Stimulated activated naive CD4-positive, alpha-beta T cell (primary cell): ENCODE measurements at regions not wholly inside any gene's neighbourhood (a gene's known extent, or its start where the extent isn't known, plus 50 kb on each side); places are given as distances from the start of the nearest gene placed in this dataset.
"Not testable (repeated sequence)": the region's sequence is repeated elsewhere in the genome, so short reads cannot be mapped to it uniquely, and the experiment has no call there.

Source experiments
- DNase-seq, 6 experiments: peaks; one replicate each; lab custom pipeline; 2025; lab: John Stamatoyannopoulos, UW

DNA sequence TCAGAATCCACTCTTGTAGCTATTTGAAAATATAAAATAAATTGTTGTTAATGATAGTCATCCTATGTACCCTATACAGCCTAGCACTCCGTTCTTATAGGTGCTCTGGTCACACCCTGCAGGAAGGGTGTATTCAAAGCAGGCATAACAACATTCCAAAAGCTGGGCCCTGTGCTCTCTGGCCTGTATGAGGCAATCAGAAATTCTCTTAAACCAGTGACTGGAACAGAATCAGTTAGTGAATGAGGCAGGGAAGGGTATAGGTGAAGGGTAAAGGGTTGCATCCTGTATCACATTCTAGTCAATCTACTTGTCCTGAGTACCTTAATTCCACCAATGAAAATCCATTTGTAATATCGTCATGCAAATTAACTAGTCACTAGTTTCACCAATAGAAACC, 154.5 kb upstream of the ZNF217 start:
- DNase-seq: no peak

DNA sequence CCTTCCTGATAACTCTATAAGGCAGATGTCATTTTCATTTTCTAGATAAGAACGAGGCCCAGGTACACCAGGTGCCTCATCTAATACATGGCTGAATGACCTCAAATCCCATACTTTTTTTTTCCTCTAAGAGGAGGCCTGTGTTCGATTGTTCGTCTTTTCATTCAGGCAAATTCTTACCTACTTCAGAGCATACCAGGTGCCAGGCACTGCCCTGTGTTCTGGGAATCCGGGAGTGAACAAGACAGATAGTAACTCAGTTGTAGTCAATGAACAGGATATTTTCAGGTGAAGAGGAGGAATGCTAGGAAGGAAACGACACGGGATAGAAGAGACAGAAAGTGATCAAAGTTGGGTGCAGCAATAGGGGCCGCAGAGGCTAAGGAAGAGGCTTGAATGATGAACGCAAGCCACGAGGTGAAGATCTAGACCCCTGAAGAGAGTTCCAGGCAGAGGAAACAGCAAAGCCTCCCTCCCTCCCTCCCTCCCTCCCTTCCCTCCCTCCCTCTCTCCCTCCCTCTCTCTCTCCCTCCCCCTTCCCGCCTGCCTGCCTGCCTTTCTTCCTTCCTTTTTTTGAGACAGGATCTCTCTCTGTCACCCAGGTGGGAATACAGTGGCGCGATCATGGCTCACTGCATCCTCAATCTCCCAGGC, 150.1 kb upstream of the ZNF217 start:
- no peak for DNase-seq

DNA sequence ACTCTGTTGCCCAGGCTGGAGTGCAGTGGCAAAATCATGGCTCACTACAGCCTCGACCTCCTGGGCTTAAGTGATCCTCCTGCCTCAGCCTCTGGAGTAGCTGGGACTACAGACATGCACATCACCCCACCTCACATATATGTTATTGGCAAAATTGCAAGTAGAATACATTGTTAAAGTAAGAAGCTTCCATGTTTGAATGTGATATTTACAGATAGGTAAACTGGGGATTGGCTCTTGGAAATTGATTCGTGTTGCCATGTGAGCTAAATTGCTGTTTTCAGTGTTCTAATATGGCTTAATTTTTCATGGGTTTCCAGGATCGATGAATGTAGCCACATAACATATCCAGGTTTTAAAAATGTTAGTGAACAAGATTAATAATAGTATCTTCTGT, 149.0 kb upstream of the ZNF217 start:
- no peak for DNase-seq

DNA sequence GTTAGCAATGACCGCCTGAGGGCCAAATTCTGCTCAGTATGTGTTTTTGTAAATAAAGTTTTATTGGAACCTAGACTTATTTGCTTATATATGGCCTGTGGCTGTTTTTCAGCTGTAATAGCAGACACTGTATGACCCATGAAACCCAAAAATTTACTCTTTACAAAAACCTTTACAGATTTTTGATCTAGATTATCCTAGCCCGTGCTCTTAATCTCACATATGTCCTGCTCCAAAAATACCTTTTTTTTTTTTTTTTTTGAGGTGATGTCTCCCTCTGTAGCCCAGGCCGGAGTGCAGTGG, 148.0 kb upstream of the ZNF217 start:
- DNase-seq: no peak

DNA sequence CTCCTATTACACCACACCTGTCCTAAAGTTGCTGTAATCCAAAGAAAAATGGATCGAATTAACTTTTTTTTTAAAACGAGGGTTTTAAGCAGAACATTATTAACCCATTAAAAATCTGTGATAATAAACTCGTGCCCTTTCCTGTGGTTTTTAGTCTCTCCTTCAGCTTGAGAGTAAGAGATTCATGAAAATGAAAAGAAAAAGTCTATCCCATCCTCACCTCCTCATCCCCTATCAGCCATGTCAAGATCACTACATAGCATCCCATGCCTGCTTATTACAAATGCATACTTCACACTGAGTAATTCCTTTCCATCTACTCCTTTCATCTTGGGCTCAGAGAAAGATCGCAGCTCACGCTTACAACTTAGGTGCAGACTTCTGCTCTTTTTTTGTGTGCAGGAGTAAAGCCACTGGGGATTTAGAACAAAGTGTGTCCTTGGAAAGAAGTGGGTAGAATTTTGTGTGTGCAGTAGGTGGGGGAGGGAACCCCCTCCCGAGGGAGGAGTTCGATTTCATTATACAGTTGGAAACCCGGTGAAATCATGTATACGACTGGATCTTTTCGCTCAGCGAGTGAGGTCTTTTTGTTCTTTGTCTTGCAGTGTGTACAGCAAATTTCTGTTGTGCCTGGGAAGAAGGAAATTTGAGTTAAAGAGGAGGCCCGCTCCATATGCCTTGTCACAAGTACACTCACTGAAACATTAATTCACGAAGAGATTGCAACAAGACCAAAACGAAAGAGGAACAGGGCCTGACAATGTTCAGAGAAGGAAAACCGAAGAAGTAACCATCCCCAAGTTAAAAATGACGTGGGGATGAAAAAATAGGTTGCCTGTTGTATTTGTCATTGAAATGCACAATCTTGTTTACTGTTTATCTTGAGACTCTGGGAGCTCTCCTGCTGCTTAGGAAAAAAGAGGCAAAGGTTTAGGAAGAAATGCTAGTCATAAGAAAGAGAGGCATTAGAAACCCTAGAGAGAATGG, 146.5 kb upstream of the ZNF217 start:
- DNase-seq: peak in 2 of 6 experiments; percentile 26 to 38

DNA sequence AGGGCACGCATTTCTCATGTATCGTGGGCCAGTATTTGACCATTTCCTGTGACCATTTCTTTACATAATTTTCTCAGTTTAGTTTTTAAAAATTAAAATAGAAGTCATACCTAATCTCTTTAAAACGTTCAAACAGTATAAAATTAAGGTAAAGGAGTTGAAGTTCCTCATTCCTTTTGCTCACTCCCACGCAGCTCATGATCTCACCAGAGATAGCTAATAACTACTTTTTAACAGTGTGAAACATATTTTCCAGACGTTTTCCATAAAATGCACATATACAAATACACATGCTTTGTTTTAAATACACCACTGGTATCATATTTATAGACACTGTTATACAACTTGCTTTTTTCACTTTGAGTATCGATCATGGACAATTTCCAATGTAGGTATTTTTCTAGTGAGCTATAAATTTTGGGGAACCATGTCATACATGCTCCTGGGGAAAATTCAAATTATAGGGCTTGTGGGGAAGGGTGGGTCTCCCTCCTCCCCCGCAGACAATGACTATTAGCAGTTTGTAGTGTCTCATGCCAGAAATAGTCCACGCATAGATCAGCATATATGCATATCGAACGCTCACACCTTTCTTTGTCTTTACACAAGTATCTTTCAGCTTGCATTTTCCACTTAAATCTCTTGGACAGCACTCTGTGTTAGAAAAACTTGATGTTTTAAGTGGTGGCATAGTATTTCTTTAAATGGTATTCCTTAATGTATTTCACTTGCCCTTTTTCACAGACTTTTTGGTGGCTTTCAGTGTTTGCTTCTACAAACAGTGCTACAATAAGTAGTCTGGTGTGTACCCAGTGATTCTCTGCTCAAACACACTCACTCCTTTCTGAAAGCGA, 145.5 kb upstream of the ZNF217 start:
- no peak for DNase-seq

DNA sequence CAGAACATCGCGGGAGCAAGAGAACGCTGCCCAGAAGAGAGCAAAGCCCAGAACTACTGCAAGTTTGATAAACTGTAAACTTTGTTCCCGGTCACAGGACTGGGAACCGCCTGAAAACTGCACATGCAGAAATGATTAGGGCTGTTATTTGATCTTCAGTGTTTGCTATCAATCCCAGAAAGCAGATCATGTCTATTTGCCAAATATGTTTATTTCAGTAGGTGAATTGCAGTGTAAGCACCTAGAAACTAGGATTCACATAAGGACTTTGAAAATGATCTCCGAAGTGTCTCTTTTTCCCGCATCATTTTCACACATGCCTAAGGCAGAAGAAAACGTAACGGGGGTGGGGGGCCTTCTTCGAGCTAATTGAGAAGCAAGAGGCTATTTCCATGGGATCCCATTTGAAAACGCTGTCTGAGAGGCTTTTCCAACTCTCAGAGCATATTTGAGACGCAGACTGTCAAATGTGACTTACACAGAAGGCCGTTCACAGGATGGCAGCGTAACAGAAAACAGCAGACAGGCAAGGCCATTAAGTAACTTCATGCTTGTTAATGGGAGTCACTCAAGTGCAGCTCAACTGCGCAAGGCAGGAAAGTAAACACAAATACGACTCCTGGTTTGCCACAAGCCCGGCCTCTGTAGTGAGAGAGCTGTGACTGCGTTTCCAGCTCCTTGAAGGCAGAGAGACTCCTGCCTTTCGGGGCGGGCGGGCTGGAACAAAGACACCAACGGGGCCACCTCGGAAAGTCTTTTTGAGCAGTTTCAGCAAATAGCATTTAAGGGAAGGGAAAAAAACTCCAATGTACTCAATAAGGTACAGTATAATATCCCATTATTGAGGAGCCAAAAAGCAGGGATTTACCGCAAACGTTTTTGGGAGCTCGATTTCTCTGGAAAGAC, 144.7 kb upstream of the ZNF217 start:
- no peak for DNase-seq

DNA sequence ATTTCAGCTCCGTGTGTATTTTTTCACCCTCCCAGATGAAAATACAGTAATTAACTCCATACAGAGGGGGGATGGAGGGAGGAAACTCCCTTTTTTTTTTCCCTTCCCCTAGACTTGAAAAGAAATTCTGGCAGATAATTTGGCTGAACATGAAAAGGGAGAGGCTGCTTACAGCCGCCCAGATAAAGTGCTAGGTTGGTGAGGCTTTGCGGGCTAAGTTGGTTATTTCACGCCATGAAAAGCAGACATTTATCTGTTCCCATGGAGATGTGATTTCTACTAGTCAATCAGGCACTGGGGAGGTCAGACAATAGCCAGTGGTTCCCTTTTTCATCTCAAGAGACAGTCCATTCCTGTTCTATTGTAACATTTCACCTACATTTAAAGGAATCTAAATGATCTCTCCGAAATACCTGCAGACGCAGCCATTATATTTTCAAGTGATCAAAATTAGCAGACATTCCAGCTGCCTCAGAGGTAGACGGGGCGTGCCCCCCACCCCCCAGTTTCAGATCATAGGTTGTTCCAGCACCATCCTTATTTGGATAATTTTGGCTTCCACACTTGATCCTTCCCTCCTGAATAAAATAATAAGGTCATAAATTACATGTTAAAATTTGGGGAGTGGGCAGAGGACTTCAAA, 143.9 kb upstream of the ZNF217 start:
- no peak for DNase-seq

DNA sequence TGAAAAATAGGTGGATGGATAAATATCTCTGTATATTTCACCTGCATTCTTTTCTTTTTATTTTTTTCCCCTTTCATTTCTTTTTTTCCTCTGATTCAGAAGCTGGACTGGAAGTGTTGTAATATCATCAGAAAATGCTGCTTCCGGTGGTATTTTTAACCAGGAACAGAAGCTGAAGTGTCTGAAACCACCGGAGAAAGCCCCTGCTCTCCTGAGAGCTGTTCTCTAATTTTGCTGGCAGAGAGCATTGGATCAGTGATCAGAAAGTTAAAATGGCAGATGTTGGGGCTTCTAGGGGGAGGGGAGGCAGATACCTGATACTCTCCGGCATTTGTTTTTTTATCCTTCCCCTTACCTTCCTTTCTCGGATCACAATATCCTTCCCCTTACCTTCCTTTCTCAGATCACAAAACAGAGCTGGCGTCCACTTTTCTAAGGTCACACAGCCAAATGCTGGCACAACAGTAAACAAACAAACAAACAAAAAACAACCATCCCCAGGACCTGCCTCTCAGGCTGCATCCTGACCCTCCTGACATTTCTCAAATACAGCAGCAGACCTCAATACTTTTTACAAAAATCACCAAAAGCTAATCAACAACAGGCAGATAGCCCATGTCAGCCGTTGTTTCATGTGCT, 143.2 kb upstream of the ZNF217 start:
- peak in 2 of 6 experiments; percentile 12 to 16 for DNase-seq

DNA sequence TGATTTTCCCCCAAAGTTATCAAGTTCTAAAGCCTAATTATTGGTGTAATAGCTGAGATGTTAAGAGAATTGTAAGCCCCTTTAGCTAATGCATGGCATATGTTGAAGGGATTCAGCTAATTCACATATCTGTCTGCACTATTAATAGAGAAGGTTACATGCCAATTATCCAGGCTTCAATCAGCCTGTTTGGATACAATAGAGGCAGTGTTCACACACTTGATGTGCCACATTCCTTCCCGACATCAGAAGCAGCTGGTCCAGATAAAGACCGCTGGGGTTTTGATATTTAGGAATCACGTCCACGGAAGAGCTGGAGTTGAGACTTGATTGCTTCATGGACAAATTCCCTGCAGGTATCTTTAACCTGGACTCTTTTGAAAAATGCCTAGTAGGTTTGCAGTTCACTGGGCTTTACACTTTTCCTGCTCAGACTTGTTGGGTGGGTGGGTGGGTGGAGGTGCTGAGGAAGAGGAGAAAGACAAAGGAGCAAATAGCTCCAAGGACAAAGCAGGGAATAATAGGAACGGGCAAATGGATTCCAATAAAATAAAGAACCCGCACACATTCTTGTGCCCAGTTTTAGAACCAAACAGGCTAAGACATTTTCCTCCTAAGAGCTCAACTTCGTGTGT, 142.6 kb upstream of the ZNF217 start:
- DNase-seq: no peak

DNA sequence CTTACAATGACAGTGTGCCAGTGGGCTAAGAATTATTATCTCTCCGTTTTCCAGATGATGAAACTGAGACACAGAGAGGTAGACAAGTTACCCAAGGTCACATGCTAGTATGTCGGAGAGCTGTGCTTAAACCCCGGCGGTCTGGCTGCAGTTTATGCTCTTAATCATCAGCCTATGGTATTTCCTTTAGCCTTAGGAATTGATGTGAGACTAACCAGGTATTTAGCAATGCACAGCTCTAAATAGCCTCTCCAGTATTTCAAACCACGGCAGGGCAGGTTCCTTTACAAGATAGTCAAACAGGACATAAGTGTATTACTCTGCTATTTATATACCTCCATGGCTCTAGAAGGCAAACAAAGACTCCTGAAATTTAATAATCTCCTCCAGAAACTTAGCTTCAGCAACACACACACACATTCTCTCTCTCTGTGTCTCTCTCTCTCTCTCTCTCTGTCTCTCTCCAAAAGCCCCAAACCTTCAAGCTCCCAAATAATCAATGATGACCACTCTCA, 142.0 kb upstream of the ZNF217 start:
- no peak for DNase-seq

DNA sequence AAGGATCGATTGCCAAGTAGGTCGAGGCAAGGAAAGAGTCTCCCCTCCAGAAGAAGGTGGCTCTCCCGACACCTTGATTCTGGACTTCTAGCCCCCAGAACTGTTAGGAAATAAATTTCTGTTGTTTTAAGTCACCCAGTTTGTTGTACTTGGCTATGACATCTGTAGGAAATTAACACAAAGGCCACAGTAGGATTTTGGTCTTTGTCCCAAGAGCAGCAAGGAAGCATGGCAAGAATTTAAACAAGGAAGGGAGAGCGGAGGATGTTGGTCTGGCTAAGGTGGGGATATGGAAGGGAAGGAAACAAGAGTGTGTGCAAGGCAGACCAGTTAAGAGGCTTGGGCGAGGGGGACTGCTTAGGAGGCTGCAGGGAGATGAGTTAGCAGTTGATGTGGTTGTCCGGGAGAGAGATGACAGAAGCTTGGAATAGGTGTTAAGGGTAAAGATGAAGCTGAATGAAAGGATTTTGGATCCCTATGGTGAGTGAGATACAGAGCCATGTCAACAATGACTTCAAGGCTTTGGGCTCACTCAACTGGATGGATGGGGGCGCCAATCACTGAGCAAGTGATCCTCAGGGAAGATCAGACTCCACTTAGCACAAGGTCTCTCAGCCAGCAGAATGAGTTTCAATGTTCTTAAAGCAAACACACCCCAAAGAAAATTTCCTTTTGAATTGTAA, 140.5 kb upstream of the ZNF217 start:
- DNase-seq: no peak

DNA sequence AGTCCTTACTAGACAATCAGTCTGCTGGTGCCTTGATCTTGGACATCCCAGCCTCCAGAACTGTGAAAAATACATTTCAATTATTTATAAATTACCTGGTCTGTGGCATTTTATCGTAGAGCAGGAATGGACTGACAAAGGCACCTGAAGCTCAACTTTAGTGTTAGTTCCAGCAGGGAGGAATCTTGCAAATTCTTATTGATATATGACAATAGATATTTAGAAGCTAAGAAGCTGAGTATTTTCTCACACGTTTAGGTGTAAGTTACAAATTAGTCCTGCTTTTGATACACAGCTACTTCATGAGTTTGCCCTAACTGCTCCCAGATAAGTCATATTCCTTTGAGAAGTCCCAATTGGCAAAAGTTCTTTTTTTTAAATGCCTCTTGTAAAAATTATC, 138.0 kb upstream of the ZNF217 start:
- DNase-seq: no peak

DNA sequence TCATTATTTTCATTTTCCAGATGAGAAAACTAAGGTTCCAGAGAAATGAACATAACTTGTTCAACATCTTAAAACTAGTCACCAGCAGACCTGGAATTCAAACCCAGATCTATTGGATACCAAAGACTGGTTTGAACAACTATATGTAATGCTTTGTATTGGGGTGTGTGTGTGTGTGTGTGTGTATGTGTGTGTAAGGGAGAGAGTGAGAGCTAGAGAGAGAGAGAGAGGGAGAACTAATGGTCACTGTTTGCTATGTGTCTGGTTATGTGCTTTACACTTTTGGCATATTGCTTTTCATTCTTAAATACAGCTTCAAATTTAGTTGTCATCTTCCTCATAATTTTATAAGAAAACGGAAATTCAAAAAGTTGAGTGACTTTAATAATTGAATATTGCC, 134.7 kb upstream of the ZNF217 start:
- no peak for DNase-seq

DNA sequence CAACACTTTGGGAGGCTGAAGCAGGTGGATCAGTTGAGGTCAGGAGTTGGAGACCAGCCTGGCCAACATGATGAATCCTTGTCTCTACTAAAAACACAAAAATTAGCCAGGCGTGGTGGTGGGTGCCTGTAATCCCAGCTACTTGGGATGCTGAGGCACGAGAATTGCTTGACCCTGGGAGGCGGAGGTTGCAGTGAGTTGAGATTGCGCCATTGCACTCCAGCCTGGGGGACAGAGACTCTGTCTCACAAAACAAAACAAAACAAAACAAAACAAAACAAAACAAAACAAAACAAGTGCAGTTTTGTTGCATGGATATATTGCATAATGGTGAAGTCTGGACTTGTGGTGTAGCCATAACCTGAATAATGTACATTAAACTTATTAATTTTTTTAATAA, 133.6 kb upstream of the ZNF217 start:
- not testable (repeated sequence) for DNase-seq

DNA sequence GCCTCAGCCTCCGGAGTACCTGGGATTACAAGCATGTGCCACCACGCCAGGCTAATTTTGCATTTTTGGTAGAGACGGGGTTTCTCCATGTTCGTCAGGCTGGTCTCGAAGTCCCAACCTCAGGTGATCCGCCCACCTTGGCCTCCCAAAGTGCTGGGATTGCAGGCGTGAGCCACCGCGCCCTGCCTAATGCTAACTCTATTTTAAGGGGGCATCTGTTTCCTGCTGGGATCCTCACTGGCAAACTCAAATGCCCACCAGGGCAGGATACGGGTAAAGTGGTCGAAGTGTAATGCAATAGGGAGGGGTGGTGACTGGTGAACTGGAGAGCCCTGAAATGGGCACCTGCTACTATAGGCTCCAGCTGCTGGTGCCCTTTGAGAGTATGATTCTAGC, 131.9 kb upstream of the ZNF217 start:
- DNase-seq: no peak

DNA sequence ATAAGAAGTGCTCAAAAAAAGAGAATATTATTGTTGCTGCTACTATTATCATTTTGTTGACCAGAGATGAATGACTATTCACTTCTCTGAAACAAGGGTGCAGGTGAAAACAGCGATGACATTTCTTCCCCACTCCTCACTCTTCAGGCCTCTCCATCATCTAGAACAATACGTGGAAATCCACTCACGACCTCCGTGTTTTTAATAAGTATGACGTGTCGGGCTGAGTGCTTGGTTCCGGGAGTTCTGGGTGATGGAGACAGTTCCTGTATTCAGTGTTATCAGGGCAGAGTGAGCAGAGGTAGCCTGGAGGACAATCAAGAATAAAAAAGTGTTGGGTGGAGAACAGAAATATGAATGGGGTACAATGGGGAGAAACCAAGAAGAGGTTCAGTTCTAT, 130.0 kb upstream of the ZNF217 start:
- DNase-seq: no peak

DNA sequence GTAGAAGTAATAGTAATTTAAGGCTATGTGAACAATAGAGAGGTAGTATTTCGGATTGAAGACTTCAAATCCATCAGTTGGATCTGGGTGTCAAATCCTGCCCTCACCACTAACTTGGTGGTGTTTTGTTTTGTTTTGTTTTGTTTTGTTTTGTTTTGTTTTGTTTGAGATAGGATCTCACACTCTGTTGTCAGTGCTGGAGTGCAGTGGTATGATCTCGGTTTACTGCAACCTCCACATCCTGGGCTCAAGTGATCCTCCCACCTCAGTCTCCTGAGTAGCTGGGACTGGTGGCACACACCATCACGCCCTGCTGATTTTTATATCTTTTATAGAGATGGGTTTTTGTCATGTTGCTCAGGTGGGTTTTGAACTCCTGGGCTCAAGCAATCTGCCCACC, 129.4 kb upstream of the ZNF217 start:
- no peak for DNase-seq

DNA sequence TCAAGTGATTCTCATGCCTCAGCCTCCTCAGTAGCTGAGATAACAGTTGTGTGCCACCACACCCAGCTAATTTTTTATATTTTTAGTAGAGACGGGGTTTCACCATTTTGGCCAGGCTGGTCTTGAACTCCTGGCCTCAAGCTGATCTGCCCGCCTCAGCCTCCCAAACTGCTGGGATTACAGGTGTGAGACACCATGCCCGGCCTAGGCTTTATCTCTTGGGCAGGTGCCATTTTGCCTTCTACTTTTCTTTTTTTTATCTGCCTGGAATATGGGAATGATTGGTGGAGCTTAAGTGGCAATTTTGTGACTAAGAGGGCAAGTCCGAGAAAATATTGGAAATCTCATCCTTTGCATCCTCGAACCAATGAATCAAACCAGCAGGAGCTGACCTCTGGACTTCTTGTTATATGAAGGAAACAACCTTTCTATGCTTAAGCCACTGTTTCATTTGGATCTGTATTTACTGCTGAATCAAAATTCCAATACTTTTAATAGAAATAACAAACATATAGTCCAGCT, 128.9 kb upstream of the ZNF217 start:
- no peak for DNase-seq
